Neural progenitor cell (in vitro differentiated cells): ENCODE measurements at regions not wholly inside any gene's neighbourhood (a gene's known extent, or its start where the extent isn't known, plus 50 kb on each side); places are given as distances from the start of the nearest gene placed in this dataset.

Source experiments
- EZH2 ChIP-seq: fragments of 200-600 bp; sonication (generic); IDR thresholded peaks from 2 replicates; pipeline ENCODE4 v1.6.1; 2017; ENCODE audit warnings: antibody characterized with exemption, mild to moderate bottlenecking, moderate library complexity
- TF ChIP-seq, protein P1 (sequence below): fragments of 200-600 bp; sonication (generic); IDR thresholded peaks from 2 replicates; pipeline ENCODE4 v1.5.1; 2017; ENCODE audit warnings: antibody characterized with exemption, mild to moderate bottlenecking

DNA sequence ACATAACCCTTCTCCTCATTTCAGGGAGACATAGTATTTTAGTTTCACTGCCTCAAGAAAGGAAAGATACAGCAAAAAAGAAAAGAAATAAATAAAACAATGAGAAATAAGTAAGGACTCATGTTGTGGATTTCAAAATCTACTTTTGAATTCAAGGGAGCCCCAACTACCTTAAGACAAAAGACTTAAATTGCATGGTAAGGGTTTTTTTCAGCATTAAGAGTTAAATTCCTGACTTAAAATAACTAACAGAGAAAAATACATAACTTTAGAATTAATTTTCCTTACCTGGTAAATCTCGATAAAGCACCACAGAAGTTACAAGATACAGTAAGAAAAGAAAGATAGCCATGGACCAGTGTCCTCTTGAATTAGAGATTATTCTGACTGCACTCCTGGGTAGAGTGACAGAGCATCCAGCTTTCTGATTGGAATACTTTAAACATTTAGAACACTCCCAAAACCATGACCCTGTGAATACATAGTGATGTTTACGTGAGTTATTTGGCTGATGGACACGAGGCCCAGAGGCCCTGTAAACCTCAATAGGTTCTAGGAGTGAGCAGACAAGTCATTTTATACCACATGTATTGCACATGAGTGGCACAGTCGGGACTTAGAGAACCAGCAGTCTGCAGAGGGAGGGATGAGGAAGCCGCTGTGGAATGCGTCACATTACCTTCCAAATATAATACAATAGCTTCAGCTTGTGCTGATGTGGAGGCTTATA, 292.5 kb upstream of the SEMA3C start:
- TF ChIP-seq, protein P1, sequence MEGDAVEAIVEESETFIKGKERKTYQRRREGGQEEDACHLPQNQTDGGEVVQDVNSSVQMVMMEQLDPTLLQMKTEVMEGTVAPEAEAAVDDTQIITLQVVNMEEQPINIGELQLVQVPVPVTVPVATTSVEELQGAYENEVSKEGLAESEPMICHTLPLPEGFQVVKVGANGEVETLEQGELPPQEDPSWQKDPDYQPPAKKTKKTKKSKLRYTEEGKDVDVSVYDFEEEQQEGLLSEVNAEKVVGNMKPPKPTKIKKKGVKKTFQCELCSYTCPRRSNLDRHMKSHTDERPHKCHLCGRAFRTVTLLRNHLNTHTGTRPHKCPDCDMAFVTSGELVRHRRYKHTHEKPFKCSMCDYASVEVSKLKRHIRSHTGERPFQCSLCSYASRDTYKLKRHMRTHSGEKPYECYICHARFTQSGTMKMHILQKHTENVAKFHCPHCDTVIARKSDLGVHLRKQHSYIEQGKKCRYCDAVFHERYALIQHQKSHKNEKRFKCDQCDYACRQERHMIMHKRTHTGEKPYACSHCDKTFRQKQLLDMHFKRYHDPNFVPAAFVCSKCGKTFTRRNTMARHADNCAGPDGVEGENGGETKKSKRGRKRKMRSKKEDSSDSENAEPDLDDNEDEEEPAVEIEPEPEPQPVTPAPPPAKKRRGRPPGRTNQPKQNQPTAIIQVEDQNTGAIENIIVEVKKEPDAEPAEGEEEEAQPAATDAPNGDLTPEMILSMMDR: no peak
- no peak for TF ChIP-seq EZH2
